MG63 (cell line): ENCODE measurements at regions not wholly inside any gene's neighbourhood (a gene's known extent, or its start where the extent isn't known, plus 50 kb on each side); places are given as distances from the start of the nearest gene placed in this dataset.

Experiments used
- DNase-seq: peaks from one replicate; pipeline ENCODE4 v3.0.0-alpha.2; 2020
- H3K27me3 ChIP-seq: fragments of 250-450 bp; sonication (Bioruptor Pico); 2 replicates; pipeline ENCODE4 v1.5.1; 2020; ENCODE audit warnings: mild to moderate bottlenecking, moderate library complexity
- H3K36me3 ChIP-seq: fragments of 250-450 bp; sonication (Bioruptor Pico); 2 replicates; pipeline ENCODE4 v1.5.1; 2020; ENCODE audit warnings: mild to moderate bottlenecking, moderate library complexity
- H3K4me3 ChIP-seq: fragments of 250-450 bp; sonication (Bioruptor Pico); 2 replicates; pipeline ENCODE4 v1.5.1; 2020; ENCODE audit warnings: mild to moderate bottlenecking, moderate library complexity
- H3K9me3 ChIP-seq: fragments of 250-450 bp; sonication (Bioruptor Pico); 2 replicates; pipeline ENCODE4 v1.5.1; 2020; ENCODE audit warnings: mild to moderate bottlenecking, moderate library complexity

GRCh38 chr12:124388038-124388671 is 93.3 kb downstream of the RFLNA start:
- no peaks in the 10 kb centered on the region for H3K27me3 ChIP-seq
- no peak for DNase-seq
- H3K4me3 ChIP-seq, result peak overlapping the region; percentile 30
- H3K36me3 ChIP-seq, result peaks cover 32% of the 10 kb centered on the region
- H3K9me3 ChIP-seq, result no peaks in the 10 kb centered on the region

DNA sequence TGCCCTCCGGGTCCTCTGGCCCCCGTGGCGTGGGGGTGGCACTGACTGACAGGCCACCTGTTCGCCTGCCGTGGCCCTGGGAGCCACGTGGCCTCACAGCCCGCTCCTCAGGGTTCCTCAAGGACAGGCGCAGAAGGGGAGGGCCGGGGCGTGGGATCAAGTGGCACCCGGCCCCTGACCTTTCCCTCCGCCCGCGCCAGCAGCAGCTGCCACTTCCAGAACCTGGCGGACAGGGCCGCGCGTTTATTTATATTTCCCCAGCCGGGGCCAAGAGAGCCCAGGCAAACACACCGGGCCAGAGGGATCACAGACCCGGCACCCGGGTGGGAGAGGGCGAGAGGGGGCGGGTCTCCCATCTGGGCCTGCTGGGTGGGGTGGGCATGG is 92.6 kb downstream of the RFLNA start:
- no peaks in the 10 kb centered on the region for H3K27me3 ChIP-seq
- no peak for DNase-seq
- H3K4me3 ChIP-seq, result no peak overlapping the region
- no peaks in the 10 kb centered on the region for H3K9me3 ChIP-seq
- H3K36me3 ChIP-seq, result peaks cover 36% of the 10 kb centered on the region

- Histone ChIP-seq H3K36me3 (peaks cover 42% of the 10 kb centered on the region), H3K9me3 (no peaks in the 10 kb centered on the region), H3K27me3 (no peaks in the 10 kb centered on the region), H3K4me3 (no peak overlapping the region)
- no peak for DNase-seq
These were observed 92.0 kb downstream of the RFLNA start for GRCh38 chr12:124386661-124387527.

DNA sequence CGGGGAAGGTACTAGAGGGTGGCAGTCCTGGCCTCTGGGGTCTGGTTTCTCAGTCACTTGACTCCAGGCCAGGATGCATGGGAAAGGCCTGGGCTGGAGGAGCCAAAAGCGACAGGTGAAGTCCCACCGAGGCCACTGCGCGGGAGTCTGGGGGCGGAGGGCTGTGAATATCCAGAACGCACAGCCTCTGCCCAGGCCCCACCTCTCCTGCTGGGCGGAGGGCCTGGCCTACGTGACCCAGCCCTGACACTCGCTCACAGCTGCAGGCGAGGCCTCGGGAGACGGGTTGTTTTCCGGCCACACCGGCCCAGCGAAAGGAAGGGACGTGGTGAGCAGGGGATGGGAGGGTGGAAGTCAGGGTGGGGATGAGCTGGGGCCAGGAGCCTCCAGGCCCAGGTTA is 91.2 kb downstream of the RFLNA start:
- Histone ChIP-seq H3K36me3 (peaks cover 43% of the 10 kb centered on the region), H3K4me3 (no peak overlapping the region), H3K9me3 (no peaks in the 10 kb centered on the region), H3K27me3 (no peaks in the 10 kb centered on the region)
- DNase-seq, result no peak

DNA sequence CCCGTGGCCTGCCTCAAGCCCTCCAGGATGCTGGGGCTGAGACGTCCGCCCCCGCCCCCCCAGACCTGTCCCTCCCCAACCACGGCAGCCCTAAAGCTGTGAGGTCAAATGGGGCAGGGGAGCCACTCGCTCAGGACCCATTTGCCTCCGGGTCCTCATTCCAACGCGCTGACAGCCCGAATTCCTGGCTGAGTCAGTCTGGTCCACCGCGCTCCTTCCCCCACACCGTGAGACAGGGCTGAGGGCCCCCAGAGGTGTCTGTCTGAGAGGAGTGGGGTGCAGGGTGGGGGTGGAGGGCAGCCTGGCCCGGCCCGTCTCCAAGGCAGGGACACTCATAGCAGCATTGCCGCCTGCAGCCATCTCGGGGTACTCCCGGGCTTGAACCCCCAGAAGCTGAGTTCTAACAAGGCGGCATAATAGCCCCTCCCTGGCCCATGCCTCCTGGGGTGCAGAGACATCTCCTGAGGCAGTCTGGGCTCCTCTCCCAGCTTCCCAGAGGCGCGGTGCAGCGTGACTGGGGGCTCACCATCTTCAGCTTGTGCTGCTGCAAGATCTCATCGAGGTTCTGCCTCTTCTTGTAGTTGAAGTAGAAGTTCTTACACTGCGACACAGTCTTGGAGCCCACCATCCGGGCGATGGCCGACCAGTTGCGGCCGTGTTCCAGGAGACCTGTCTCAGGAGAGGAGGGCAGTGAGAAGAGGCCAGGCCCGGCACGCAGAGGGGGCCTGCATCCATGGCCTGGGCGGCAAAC is 90.5 kb downstream of the RFLNA start:
- Histone ChIP-seq H3K4me3 (no peak overlapping the region), H3K9me3 (no peaks in the 10 kb centered on the region), H3K36me3 (peaks cover 38% of the 10 kb centered on the region), H3K27me3 (no peaks in the 10 kb centered on the region)
- no peak for DNase-seq

DNA sequence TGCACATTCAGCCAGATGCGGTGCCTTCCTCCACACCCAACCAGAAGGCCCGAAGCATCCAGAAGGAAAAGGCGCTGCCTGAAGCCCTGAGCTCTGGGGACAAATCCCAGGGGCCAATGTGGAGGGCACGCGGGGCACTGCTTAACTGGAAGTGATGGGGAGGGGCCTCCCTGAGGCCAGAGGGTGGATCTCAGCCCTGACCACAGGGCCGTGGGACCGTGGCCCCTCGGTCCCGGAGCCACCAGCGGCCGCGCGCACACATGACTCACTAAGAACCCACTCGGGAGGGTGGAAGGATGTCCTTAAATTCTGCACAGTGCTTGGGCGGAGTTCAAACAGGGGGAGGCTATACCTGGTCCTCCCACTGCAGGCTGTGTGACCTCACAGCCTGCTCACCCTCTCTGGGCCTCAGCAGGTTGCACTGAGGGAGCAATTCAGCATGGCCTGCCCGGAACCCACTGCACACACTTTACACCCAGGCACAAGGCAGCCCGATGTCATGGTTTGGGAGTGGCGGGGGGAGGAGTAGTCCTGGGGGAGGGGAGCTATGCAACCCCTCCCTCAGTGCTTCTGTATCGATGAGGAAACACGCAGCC is 89.5 kb downstream of the RFLNA start:
- Histone ChIP-seq H3K27me3 (no peaks in the 10 kb centered on the region), H3K9me3 (no peaks in the 10 kb centered on the region), H3K36me3 (peaks cover 36% of the 10 kb centered on the region), H3K4me3 (no peak overlapping the region)
- no peak for DNase-seq

GRCh38 chr12:124383028-124383427 is 88.1 kb downstream of the RFLNA start:
- Histone ChIP-seq H3K36me3 (peaks cover 40% of the 10 kb centered on the region), H3K27me3 (no peaks in the 10 kb centered on the region), H3K4me3 (no peak overlapping the region)

DNA sequence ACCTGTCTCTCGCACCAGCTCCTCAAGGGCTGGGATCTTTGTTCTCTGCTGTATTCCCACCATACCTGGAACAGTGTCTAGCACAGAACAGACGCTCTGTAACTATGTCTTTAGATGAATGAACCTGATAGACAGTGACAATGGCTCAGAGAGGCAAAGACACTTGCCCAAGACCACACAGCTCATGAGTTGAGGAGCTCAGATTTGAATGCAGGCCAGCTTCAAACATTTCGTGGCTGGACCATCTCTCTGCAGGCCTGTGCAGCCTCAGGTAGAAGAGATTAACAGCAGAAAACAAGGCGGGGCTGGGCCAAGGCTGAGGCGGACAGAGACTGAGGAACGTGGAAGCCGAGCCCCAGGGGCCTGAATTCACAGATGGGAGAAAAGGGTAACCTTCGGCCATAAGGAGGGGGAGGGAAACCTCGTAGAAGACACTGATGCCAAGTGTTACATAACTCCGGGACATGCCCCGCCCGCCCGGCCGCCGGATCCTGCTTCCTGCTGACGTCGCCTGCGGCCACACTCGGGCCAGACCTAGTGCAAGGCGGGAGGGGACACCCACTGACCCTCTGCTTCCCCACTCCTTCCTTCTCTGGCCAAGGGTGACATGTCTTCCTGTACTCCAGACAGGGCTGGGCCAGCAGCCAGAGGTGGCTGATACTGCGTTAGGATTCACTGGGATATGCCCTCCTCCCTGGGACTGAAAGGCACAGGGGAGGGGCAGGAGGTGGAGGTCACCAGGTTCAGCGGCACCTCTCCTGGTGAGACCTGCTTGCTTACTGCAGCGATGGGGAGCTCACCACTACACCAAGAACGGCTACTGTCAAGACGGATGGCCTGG is 86.8 kb downstream of the RFLNA start:
- no peaks in the 10 kb centered on the region for H3K9me3 ChIP-seq
- H3K36me3 ChIP-seq, result peaks cover 49% of the 10 kb centered on the region
- no peaks in the 10 kb centered on the region for H3K27me3 ChIP-seq
- H3K4me3 ChIP-seq, result no peak overlapping the region
- DNase-seq, result no peak

More at GRCh38 chr12:124383028-124383427, 88.1 kb downstream of the RFLNA start:
- no peaks in the 10 kb centered on the region for H3K9me3 ChIP-seq
- DNase-seq, result no peak

GRCh38 chr12:124380796-124381455 is 86.0 kb downstream of the RFLNA start:
- DNase-seq, result no peak
- H3K27me3 ChIP-seq, result no peaks in the 10 kb centered on the region
- H3K4me3 ChIP-seq, result no peak overlapping the region
- no peaks in the 10 kb centered on the region for H3K9me3 ChIP-seq
- peaks cover 51% of the 10 kb centered on the region for H3K36me3 ChIP-seq

- H3K4me3 ChIP-seq, result no peak overlapping the region
- peaks cover 48% of the 10 kb centered on the region for H3K36me3 ChIP-seq
- H3K27me3 ChIP-seq, result no peaks in the 10 kb centered on the region
- no peaks in the 10 kb centered on the region for H3K9me3 ChIP-seq
- DNase-seq, result peak; percentile 67
These were observed 85.3 kb downstream of the RFLNA start for GRCh38 chr12:124379938-124380754.

DNA sequence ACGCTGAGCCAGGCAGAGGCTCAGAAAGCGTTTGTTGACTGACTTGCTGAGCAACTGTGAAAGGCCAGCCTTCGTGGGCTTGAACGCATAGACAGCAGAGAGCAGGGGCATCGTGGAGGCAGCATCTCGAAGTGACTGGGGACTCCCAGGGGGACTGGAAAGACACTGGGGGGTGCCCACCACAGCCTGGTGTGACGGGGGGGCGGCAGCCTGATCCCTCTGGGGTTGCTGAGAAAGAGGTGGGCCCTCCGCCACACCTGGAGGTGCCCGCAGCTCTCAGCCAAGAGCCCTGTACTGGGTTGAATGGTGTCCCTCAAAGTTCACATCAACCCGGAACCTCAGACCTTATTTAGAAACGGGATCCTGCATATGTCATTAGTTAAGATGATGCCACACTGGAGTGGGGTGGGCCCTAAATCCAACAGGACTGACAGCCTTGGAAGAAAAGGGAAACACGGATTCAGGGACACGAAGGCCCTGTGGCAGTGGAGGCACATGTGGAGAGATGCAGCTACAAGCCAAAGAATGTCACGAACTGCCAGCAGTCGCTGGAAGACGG is 84.6 kb downstream of the RFLNA start:
- DNase-seq, result no peak
- H3K27me3 ChIP-seq, result no peaks in the 10 kb centered on the region
- H3K9me3 ChIP-seq, result no peaks in the 10 kb centered on the region
- H3K36me3 ChIP-seq, result peaks cover 42% of the 10 kb centered on the region
- no peak overlapping the region for H3K4me3 ChIP-seq

DNA sequence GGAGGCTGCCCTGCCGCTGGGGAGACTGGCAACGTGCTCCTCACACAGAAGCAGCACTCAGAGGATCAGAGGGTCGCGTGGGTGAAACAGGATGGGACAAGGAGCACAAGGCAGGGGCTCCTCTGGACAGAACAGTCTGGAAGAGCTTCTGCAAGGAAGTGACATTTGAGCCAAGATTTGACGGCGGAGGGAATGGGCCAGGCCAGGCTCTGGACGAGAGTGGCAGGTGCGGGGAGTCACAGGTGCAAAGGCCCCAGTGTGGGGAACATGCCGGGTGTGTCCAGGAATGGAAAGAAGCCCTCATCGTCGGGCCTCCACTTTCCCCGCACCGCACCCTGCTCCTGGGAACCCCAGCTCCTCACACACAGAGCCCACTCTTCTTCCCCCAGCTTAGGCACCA is 84.0 kb downstream of the RFLNA start:
- H3K36me3 ChIP-seq, result peaks cover 41% of the 10 kb centered on the region
- no peak overlapping the region for H3K4me3 ChIP-seq
- DNase-seq, result no peak
- H3K27me3 ChIP-seq, result no peaks in the 10 kb centered on the region
- H3K9me3 ChIP-seq, result no peaks in the 10 kb centered on the region

DNA sequence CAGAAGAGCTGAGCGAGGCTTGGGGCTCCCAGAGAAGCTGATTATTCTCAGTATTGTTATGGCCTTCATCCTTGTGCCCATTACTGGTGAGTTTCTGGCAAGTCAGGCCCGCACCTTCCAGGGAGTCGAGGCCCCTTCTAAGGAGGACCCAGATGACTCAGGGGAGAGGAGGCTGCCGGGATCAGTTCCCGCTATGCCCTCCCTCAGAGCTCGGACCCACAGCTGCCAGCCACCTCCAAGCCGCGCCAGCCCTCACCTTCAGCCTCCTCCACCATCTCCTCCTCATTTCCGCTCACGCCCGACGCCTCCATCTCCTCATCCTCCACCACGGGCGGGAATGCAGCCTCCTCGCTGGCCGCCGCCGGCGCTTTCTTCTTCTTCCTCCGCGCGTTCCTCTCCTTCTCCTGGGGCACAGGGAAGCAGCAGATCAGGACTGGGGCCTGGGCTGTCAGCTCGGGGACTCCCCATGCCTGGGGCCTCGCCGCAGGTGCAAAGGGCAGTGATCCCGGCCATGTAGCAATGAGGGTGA is 83.2 kb downstream of the RFLNA start:
- Histone ChIP-seq H3K4me3 (no peak overlapping the region), H3K27me3 (no peaks in the 10 kb centered on the region), H3K9me3 (no peaks in the 10 kb centered on the region), H3K36me3 (peaks cover 36% of the 10 kb centered on the region)
- DNase-seq, result no peak

DNA sequence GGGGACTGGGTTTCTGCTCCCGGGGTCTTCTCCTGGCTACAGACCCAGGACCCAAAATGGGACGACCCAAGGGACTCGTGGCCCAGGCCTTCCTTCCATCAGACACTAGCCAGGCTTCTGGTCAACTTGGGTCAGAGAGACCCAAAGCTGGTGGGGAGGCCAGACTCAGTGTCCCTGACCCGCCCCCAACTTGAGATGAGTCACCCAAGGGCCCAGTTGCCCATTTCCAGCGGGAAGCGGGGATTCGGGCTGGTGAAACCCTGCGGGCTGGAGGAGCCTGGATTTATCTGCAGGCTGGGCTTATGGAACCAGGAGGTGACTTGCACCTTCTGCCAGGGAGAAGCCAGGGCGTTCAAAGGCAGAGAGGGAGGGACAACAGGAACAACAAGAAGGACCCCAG is 81.5 kb downstream of the RFLNA start:
- Histone ChIP-seq H3K4me3 (no peak overlapping the region), H3K36me3 (peaks cover 26% of the 10 kb centered on the region), H3K27me3 (no peaks in the 10 kb centered on the region), H3K9me3 (no peaks in the 10 kb centered on the region)
- DNase-seq, result no peak

DNA sequence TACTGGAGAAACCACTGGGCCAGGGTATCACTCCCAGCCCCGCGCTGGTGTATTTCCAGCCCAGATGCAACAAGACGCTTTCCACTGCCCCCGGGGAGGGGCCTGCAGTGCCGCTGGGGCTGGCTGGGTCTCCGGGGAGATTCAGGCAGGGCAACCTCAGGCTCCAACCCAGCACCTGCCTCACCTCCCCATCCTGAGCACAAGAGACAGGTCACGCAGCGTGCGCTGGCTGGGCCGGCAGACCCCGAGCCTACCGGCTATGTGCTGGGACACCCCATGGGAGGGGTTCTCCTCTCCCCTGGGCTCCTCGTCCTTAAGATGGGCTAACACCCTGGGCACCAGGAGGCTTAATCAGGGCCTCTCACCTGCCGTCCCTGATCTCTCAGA is 80.9 kb downstream of the RFLNA start:
- Histone ChIP-seq H3K36me3 (peaks cover 24% of the 10 kb centered on the region), H3K27me3 (no peaks in the 10 kb centered on the region)

More for the DNA sequence above, 80.9 kb downstream of the RFLNA start:
- DNase-seq, result no peak
- Histone ChIP-seq H3K4me3 (no peak overlapping the region), H3K9me3 (no peaks in the 10 kb centered on the region)
